ENCODE measurements at regions not wholly inside any gene's neighbourhood (a gene's known extent, or its start where the extent isn't known, plus 50 kb on each side); places are given as distances from the start of the nearest gene placed in this dataset.

DNA sequence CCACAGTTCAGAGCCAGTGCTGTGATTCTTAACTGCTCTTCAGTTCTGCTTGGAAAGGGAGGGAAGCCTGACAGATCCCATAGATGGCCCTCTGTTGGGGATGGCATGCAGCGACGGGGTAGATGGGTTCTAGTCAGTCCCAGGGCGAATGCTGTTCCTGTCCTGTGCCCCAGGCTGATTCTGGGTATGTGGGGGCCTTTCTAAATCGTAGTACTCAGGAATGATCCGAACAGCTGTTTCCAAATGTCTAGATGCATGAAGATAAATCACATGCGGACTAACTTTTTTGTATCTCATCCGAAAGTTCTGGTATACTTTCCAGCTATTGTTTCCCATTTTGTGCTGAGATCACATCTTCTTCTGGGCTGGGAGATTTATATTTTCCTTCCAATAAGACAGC lies 186.0 kb upstream of the MKI67 start:
- no peak overlapping the region for H3K4me3 Mint-ChIP-seq
- no peak overlapping the region for H3K27ac Mint-ChIP-seq
- H3K27me3 Mint-ChIP-seq, result no peaks in the 10 kb centered on the region
- no peaks in the 10 kb centered on the region for H3K9me3 Mint-ChIP-seq
- H3K36me3 Mint-ChIP-seq (ENCODE audit: low read depth), result no peaks in the 10 kb centered on the region
- no peak for DNase-seq
- no peaks in the 10 kb centered on the region for H3K4me1 Mint-ChIP-seq
- POLR2A ChIA-PET, result no interaction called here
- CTCF ChIA-PET, result no interaction called here

DNA sequence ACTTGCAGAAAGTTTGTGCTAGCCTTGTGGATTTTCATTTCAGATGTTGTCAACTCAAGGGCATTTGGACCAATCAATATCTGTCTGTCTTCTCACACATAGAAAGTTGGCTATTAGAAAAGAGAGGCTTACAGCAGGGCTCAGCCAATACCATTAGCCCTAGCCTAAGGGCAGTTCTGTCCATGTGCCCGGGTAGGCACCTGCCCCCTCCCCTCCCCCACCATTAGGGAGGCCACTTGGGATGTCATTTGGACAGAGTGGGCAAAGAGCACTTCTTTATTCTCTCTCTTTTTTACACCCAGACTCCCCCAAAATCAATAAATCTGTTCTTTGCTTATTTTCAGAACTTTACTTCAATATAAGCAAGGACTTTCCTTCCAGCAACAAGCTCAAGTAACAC lies 188.5 kb upstream of the MKI67 start:
- CTCF ChIA-PET, result no interaction called here
- no peaks in the 10 kb centered on the region for H3K36me3 Mint-ChIP-seq (ENCODE audit: low read depth)
- no peak overlapping the region for H3K4me3 Mint-ChIP-seq
- H3K9me3 Mint-ChIP-seq, result no peaks in the 10 kb centered on the region
- H3K27ac Mint-ChIP-seq, result no peak overlapping the region
- H3K27me3 Mint-ChIP-seq, result no peaks in the 10 kb centered on the region
- POLR2A ChIA-PET, result no interaction called here
- no peak for DNase-seq
- no peaks in the 10 kb centered on the region for H3K4me1 Mint-ChIP-seq

DNA sequence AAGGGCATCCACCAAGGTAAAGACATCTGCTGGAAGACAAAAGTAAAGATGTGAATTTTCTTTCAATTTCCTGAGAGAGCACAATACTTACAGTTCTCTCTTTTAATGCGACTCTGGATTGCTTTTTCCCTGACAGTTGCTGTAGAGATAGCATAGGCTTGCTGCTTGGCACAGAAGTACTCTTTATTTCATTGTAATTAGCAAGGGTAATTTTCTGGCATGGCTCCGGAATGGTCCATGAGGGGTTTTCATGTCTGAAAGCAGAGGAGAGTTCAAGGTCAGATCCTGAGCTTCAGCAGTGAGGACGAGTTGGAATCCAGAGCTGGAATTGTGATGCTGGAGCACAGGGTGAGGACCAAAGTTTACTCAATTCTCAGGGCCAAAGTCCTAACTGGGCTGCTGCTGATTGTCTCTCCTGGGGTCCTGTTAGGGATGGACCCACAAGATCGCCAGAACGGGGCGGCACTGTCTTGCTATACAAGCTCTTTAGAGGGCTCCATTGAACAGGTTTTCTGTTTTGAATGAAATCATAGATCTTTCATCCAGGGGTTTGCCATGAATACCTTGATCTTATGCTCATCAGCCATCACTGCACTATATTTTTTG lies 190.0 kb upstream of the MKI67 start:
- Mint-ChIP-seq H3K4me3 (no peak overlapping the region), H3K9me3 (no peaks in the 10 kb centered on the region), H3K27ac (no peak overlapping the region), H3K4me1 (no peaks in the 10 kb centered on the region), H3K27me3 (no peaks in the 10 kb centered on the region), H3K36me3 (ENCODE audit: low read depth) (no peaks in the 10 kb centered on the region)
- POLR2A ChIA-PET, result no interaction called here
- CTCF ChIA-PET, result no interaction called here
- DNase-seq, result no peak

DNA sequence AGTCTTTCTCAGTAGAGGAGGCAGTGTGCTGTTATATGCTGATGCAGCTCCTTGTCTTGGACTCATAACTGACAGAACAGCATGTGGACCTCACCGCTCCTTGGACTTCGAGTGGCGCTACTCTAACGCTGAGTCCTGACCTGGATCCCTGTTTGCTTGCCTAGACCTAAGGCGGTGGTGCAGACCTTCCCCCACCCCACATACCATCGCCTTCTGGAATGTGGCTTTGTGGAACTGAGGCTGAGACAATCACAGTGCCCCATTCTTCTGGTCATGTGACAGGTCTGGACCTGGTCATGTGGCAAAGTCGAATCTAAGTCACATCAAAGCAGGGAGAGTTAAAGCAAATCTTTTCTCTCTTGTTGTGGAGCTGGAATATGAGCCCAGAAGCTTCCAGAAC lies 190.7 kb upstream of the MKI67 start:
- Mint-ChIP-seq H3K4me3 (no peak overlapping the region), H3K9me3 (no peaks in the 10 kb centered on the region), H3K4me1 (no peaks in the 10 kb centered on the region), H3K27me3 (no peaks in the 10 kb centered on the region), H3K27ac (no peak overlapping the region), H3K36me3 (ENCODE audit: low read depth) (no peaks in the 10 kb centered on the region)
- POLR2A ChIA-PET, result no interaction called here
- DNase-seq, result no peak
- CTCF ChIA-PET, result no interaction called here

DNA sequence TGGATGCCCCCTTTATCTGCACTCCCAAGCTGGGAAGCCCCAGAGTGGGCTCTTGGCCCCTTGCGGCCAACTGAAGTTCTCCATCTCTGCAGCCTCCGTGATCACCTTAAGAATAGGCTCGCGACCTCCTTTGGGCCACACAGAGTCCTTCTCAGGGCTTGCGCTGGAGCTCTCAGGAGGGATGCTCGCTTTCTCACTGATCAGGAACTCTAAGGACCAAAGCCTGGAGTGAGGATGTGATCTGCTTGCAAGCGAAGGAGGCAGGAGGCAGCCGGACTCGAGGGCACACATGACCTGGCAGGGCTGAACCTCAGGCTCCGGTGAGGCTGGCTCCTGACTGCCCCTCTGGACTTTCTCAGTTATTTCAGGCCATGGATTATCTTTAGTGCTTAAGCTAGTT lies 192.1 kb upstream of the MKI67 start:
- ChIA-PET POLR2A (no interaction called here), CTCF (interaction anchor here (0.6 kb wide), 1 partner anchor 263 kb away, joined by 3 read pairs; no protein-coding TSS in a partner anchor)
- DNase-seq, result no peak
- Mint-ChIP-seq H3K4me1 (no peaks in the 10 kb centered on the region), H3K4me3 (no peak overlapping the region), H3K36me3 (ENCODE audit: low read depth) (no peaks in the 10 kb centered on the region), H3K9me3 (no peaks in the 10 kb centered on the region), H3K27ac (no peak overlapping the region), H3K27me3 (no peaks in the 10 kb centered on the region)

DNA sequence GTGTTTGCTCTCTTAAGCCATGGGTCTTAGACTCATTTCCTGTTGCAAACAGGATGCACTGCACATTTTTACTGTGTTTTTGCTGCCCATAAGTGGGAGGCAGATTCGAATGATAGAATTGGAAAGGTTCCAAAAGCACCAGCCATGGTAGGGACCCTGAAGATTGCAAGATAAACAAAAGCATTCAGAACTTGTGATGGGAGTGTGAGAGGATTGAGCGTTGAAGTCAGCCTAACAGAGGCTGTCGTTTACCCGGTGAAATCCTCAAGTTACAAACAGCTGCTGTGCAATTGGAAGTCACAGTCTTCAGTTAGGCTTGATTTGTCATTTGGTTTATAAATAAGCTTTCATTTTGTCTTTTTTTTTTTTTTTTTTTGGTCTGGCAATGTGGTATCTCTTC lies 192.7 kb upstream of the MKI67 start:
- no peaks in the 10 kb centered on the region for H3K27me3 Mint-ChIP-seq
- H3K4me3 Mint-ChIP-seq, result no peak overlapping the region
- POLR2A ChIA-PET, result no interaction called here
- no peak overlapping the region for H3K27ac Mint-ChIP-seq
- H3K4me1 Mint-ChIP-seq, result no peaks in the 10 kb centered on the region
- H3K36me3 Mint-ChIP-seq (ENCODE audit: low read depth), result no peaks in the 10 kb centered on the region
- no peaks in the 10 kb centered on the region for H3K9me3 Mint-ChIP-seq
- no peak for DNase-seq
- CTCF ChIA-PET, result interaction anchor here (0.6 kb wide), 1 partner anchor 263 kb away, joined by 3 read pairs; no protein-coding TSS in a partner anchor

DNA sequence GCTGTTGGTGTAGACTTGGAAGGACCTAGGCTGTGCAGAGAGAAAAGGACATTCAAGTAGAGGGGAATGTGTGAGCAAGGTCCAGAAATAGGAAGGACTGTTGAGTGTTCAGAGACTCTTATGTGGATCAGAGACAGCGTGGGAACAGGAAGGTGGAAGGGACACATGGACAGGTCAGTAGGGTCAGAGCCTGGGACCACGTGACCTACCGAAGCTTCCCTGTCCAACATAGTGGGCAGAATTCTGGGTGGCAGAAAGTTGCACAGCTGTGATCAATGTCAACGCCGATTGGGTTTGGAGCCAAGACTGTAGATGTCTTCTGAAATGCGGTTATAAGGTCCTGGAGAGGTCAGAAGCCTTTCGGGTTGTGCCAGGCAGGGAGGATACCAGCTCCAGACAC lies 195.9 kb upstream of the MKI67 start:
- H3K36me3 Mint-ChIP-seq (ENCODE audit: low read depth), result no peaks in the 10 kb centered on the region

DNA sequence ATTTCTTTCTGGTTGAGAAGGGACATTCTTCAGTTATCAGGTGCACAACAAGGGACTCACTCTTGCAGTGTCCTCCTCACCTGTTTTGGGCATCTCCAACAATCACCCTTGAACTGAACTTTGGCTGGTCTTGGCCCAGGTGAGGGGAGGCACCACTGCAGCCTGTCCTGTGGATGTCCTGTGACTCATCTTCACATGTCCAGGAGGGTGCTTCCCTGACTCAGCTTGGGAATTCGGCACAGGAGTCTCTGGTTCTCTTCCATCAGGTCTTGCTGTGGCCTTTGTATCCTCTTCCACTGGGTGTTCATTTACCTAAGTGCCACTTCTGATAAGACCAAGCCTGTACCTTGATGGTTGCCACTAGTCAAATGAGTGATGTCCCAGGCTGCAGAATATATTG lies 196.7 kb upstream of the MKI67 start:
- POLR2A ChIA-PET, result no interaction called here

More for the DNA sequence above, 195.9 kb upstream of the MKI67 start:
- H3K27me3 Mint-ChIP-seq, result no peaks in the 10 kb centered on the region
- CTCF ChIA-PET, result no interaction called here
- POLR2A ChIA-PET, result no interaction called here
- no peak overlapping the region for H3K27ac Mint-ChIP-seq
- no peaks in the 10 kb centered on the region for H3K9me3 Mint-ChIP-seq
- H3K4me3 Mint-ChIP-seq, result no peak overlapping the region
- no peaks in the 10 kb centered on the region for H3K4me1 Mint-ChIP-seq
- DNase-seq, result no peak

DNA sequence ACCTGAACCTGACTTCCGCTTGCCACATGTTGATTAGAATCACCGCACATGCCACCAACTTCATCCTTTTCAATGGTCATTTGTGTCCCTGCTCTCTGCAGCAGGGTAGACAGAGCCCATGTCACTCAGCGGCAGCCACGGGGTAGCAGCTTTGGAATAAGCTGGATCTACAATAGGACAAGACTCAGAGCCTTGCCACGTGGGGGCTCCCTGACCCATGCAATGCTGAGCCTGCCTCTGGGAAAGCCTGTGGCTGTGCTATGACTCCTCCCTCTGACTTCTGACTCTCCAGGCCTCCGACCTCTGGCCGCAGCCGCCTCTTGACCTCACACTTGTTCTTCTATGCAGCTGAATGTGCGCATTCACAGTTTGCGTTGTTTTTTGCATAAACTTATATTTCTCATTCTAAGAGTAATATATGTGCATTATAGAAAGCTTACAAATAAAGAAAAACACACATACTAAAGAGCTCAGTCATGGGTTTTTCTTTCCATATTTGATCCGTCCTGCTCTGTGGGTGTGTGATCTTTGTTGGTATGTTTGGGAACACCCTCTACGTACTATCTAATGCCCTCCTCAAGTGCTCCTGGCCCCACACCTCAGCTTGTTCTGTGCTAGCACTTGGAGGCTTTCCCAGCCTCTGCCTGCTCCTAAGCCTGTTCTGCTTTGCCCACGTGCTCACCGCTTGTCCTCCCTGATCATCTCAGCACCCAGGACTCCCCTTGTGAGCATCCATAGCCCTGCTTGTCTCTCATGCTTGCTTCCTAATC lies 198.0 kb upstream of the MKI67 start:
- Mint-ChIP-seq H3K27me3 (peaks cover 4% of the 10 kb centered on the region), H3K9me3 (no peaks in the 10 kb centered on the region), H3K4me3 (no peak overlapping the region), H3K36me3 (ENCODE audit: low read depth) (no peaks in the 10 kb centered on the region), H3K27ac (no peak overlapping the region), H3K4me1 (no peaks in the 10 kb centered on the region)
- no peak for DNase-seq
- POLR2A ChIA-PET, result no interaction called here
- CTCF ChIA-PET, result no interaction called here

More for the DNA sequence above, 196.7 kb upstream of the MKI67 start:
- no peak overlapping the region for H3K4me3 Mint-ChIP-seq
- H3K36me3 Mint-ChIP-seq (ENCODE audit: low read depth), result no peaks in the 10 kb centered on the region
- no peak overlapping the region for H3K27ac Mint-ChIP-seq
- no peaks in the 10 kb centered on the region for H3K27me3 Mint-ChIP-seq
- CTCF ChIA-PET, result no interaction called here
- no peaks in the 10 kb centered on the region for H3K4me1 Mint-ChIP-seq
- H3K9me3 Mint-ChIP-seq, result no peaks in the 10 kb centered on the region
- DNase-seq, result no peak

DNA sequence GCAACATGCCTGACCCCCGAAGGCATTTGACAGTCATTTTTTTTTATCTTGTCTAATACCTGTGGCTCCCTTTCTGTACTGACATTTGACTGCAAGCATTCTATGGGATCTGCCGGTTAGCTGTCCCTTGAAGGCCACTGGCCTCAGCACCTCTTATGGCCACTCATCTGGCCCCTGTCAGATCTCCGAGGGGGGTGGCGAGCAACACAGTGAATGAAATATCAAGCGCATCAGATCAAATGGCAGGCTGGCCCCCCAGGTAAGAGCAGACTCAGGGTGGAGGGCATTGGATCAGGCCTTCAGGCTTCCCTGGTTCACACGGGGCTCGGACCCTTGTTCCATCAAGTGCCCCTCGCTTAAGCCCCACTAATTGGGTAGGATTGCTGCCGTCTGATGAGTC lies 199.6 kb upstream of the MKI67 start:
- no peak for DNase-seq
- Mint-ChIP-seq H3K27ac (no peak overlapping the region), H3K9me3 (no peaks in the 10 kb centered on the region), H3K36me3 (ENCODE audit: low read depth) (no peaks in the 10 kb centered on the region), H3K27me3 (peaks cover 6% of the 10 kb centered on the region), H3K4me3 (no peak overlapping the region), H3K4me1 (no peaks in the 10 kb centered on the region)
- CTCF ChIA-PET, result no interaction called here
- POLR2A ChIA-PET, result no interaction called here

DNA sequence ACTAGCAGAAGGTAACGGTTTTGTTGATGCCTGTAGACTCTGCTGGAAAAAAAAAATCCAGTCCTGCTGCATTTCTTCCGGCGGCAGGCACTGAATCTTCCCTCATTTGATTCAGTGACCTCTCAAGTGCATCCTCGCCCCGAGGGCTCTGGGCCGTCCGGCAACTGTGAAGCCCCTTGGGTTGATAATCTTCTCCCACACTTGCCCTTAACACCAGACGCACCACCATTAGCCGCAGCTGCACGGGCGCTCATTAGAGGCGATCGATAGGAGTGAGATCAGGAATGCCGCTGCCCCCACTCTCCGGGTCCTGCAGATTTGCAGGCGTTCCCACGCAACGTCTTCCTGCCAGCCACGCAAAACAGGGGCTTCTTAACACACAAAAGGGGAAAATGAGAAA lies 200.0 kb upstream of the MKI67 start:
- Mint-ChIP-seq H3K9me3 (no peaks in the 10 kb centered on the region), H3K4me3 (no peak overlapping the region), H3K27ac (no peak overlapping the region), H3K36me3 (ENCODE audit: low read depth) (no peaks in the 10 kb centered on the region), H3K27me3 (peaks cover 7% of the 10 kb centered on the region), H3K4me1 (no peaks in the 10 kb centered on the region)
- ChIA-PET CTCF (no interaction called here), POLR2A (no interaction called here)
- DNase-seq, result no peak

DNA sequence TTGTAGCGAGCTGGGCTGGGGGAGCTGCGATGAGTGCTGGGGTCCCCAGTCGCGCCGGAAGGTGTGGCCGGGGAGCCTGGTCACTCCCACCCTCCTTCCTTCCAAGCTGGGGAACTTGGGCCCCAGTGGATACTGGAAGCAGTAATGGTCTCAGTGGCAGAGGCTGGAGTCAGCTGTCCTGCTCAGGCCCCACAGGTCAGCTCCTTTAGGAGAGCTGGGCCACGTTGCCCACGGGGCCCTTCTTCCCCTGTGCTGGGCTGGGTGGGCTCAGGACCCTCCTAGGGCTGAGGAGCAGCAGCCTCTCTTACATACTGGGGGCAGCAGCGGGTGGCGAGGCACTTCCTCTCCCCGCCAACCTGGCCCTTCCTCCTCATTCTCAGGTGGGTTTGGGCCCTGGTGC lies 200.6 kb upstream of the MKI67 start:
- ChIA-PET POLR2A (no interaction called here), CTCF (no interaction called here)
- DNase-seq, result no peak
- Mint-ChIP-seq H3K27me3 (peaks cover 7% of the 10 kb centered on the region), H3K36me3 (ENCODE audit: low read depth) (no peaks in the 10 kb centered on the region), H3K27ac (no peak overlapping the region), H3K4me1 (no peaks in the 10 kb centered on the region), H3K4me3 (no peak overlapping the region), H3K9me3 (no peaks in the 10 kb centered on the region)

DNA sequence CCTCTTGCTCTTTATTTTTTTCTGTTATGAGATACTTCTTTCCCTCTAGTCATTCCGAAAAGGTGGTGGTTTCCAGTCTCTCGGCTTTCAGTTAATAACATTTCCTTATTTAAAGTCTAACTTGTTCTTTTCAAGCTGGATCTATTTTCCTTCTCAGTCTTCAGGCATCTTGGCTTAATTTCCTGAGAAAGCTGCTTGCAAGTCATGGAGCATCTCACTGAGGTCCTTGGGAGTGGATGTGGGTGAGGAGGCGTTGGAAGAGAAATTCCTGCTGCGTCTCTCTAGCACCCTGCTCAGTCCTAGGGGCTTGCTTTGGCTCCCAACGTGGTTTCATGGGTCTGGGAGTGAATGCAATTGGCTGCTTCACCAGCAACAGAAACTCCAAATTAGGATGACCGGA lies 210.2 kb upstream of the MKI67 start:
- Mint-ChIP-seq H3K9me3 (no peaks in the 10 kb centered on the region), H3K27me3 (peaks cover 9% of the 10 kb centered on the region), H3K4me3 (no peak overlapping the region), H3K4me1 (no peaks in the 10 kb centered on the region), H3K36me3 (ENCODE audit: low read depth) (no peaks in the 10 kb centered on the region), H3K27ac (no peak overlapping the region)
- no peak for DNase-seq
- POLR2A ChIA-PET, result no interaction called here
- CTCF ChIA-PET, result no interaction called here

DNA sequence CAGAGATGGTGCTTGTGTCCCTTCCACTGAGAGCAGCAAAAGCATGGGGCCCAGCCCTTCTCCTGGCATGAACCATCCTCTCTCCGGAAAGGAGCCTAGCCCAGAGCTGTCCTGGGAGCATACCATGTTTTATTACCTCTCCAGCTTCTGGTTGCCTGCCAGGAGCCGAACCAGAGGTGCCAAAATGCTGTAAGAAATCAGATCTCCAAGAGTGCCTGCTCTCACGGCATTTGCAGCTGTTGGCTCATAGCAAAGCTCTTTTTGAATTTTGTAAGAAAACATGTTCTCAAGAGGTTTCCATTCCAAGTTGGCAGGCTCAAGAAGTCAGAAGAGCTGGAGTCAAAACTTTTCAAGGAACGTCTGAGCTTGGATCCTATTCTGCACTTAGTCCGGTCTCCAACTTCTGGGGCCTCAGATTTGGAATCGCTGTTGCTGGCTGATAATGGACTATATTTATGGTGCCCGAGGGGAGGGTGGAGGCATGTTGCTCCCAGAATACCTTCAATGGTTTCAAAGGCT lies 211.7 kb upstream of the MKI67 start:
- ChIA-PET CTCF (no interaction called here), POLR2A (no interaction called here)
- Mint-ChIP-seq H3K4me1 (no peaks in the 10 kb centered on the region), H3K36me3 (ENCODE audit: low read depth) (no peaks in the 10 kb centered on the region), H3K27ac (no peak overlapping the region), H3K9me3 (no peaks in the 10 kb centered on the region), H3K4me3 (no peak overlapping the region), H3K27me3 (peaks cover 6% of the 10 kb centered on the region)
- no peak for DNase-seq
